OCI-LY3 (cell line): ENCODE measurements at regions not wholly inside any gene's neighbourhood (a gene's known extent, or its start where the extent isn't known, plus 50 kb on each side); places are given as distances from the start of the nearest gene placed in this dataset.

Experiments used
- H2AFZ ChIP-seq: fragments of 200-600, 300-600 bp; shearing (Covaris generic); 2 replicates; pipeline ENCODE4 v1.6.0; 2014; ENCODE audit warnings: antibody characterized with exemption, low read depth, low read length
- H3K27ac ChIP-seq: fragments of 200-600, 300-600 bp; sonication (generic); 2 replicates; pipeline ENCODE4 v1.5.1; 2014; ENCODE audit warnings: mild to moderate bottlenecking, low read length, moderate library complexity, mixed read lengths
- H3K27me3 ChIP-seq: fragments of 200-600, 300-600 bp; sonication (generic); 2 replicates; pipeline ENCODE4 v1.6.1; 2014; ENCODE audit warnings: low read depth, low read length, mixed read lengths
- H3K36me3 ChIP-seq: fragments of 200-600, 300-600 bp; sonication (generic); replicated peaks from 2 replicates; pipeline ENCODE3; 2014; ENCODE audit warnings: low read depth, low read length, mixed read lengths
- H3K4me1 ChIP-seq: fragments of 300-600, 200-600 bp; sonication (generic); 2 replicates; pipeline ENCODE4 v1.6.1; 2014; ENCODE audit warnings: low read length, mixed read lengths
- H3K4me2 ChIP-seq: fragments of 200-600, 300-600 bp; sonication (generic); 2 replicates; pipeline ENCODE4 v1.6.1; 2014; ENCODE audit warnings: low read length, mixed read lengths
- H3K4me3 ChIP-seq: fragments of 300-600, 200-600 bp; sonication (generic); 2 replicates; pipeline ENCODE4 v1.5.1; 2014; ENCODE audit warnings: antibody characterized with exemption, mild to moderate bottlenecking, low read length, moderate library complexity
- H3K79me2 ChIP-seq: fragments of 300-600, 200-600 bp; shearing (Covaris generic); 2 replicates; pipeline ENCODE4 v1.6.1; 2014; ENCODE audit warnings: mild to moderate bottlenecking, low read length, mixed read lengths
- H3K9ac ChIP-seq: fragments of 300-600, 200-600 bp; shearing (Covaris generic); 2 replicates; pipeline ENCODE4 v1.6.0; 2014; ENCODE audit warnings: mild to moderate bottlenecking, low read length, moderate library complexity
- H3K9me3 ChIP-seq: fragments of 200-600, 300-600 bp; shearing (Covaris generic); 2 replicates; pipeline ENCODE4 v1.6.1; 2014; ENCODE audit warnings: low read length, mixed read lengths; ENCODE audit not compliant: insufficient read depth
- H4K20me1 ChIP-seq: fragments of 200-600, 300-600 bp; sonication (generic); 2 replicates; pipeline ENCODE4 v1.6.1; 2016; ENCODE audit warnings: low read length, mixed read lengths; ENCODE audit not compliant: insufficient read depth
- CTCF ChIP-seq: fragments of 200-600, 300-600 bp; sonication (generic); IDR thresholded peaks from 2 replicates; pipeline ENCODE4 v1.5.1; 2014; ENCODE audit warnings: antibody characterized with exemption, low read length, low read depth
- EZH2phosphoT487 ChIP-seq: fragments of 200-600 bp; shearing (Covaris generic); IDR thresholded peaks from 2 replicates; pipeline ENCODE4 v1.6.1; 2018; ENCODE audit warnings: antibody characterized with exemption, mixed run types, low read depth

DNA sequence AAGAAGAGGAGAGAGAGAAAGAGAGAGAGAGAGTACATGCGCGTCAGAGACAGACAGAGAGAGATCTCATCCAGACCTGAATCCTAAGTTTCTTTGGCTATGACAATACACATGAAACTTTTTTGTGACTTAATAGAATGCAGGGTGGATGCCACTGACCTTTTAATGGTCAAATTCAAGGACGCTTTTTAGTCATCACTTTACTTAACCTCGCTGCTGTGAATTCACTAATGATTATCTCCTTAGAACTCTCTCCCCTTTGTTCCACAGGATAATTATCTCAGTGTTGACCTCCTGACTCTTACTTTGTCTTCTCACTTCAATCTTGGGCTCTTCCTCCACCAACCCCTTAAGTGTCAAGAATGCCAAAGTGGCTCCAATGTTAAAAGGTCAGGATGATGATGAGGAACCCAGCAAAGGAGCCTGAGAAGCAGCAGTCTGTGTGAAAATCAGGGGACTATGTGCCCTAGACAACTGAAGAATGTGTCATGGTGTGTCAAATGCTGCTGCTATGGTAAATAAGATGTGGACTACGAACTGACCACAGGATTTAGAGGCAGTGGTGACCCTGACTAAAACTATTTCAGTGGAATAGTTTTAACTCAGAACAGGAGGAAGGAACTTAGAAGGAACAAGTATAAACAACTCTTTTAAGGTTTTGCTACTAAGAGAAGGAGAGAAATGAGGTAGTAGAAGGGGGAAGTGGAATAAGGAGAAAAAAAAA, 382.1 kb downstream of the ZEB2 start:
- peaks cover 27% of the 10 kb centered on the region for H3K4me1 ChIP-seq
- 0 out of 2 replicates have a peak overlapping the region, but pooled peaks have one; percentile 26 for H2AFZ ChIP-seq
- peak overlapping the region; percentile 70 for H3K27ac ChIP-seq

GRCh38 chr2:144137272-144137671, 382.6 kb downstream of the ZEB2 start:
- no peak overlapping the region for H2AFZ ChIP-seq
- no peaks in the 10 kb centered on the region for H3K79me2 ChIP-seq
- no peak overlapping the region for H3K27ac ChIP-seq
- no peak overlapping the region for H3K4me3 ChIP-seq
- no peaks in the 10 kb centered on the region for H4K20me1 ChIP-seq
- TF ChIP-seq CTCF: no peak
- no peak for TF ChIP-seq EZH2phosphoT487
- H3K27me3 ChIP-seq: no peaks in the 10 kb centered on the region
- H3K36me3 ChIP-seq: peaks cover 3% of the 10 kb centered on the region
- H3K9me3 ChIP-seq: no peaks in the 10 kb centered on the region
- no peak overlapping the region for H3K4me2 ChIP-seq
- H3K9ac ChIP-seq: no peak overlapping the region
- H3K4me1 ChIP-seq: peaks cover 27% of the 10 kb centered on the region

More for the DNA sequence above, 382.1 kb downstream of the ZEB2 start:
- Histone ChIP-seq H4K20me1 (no peaks in the 10 kb centered on the region), H3K4me3 (no peak overlapping the region), H3K9me3 (no peaks in the 10 kb centered on the region), H3K79me2 (no peaks in the 10 kb centered on the region), H3K36me3 (peaks cover 3% of the 10 kb centered on the region), H3K27me3 (no peaks in the 10 kb centered on the region), H3K4me2 (peak overlapping the region; percentile 51), H3K9ac (peak overlapping the region; percentile 40; the same call in 1 of the 2 replicates)
- TF ChIP-seq EZH2phosphoT487: no peak
- no peak for TF ChIP-seq CTCF

DNA sequence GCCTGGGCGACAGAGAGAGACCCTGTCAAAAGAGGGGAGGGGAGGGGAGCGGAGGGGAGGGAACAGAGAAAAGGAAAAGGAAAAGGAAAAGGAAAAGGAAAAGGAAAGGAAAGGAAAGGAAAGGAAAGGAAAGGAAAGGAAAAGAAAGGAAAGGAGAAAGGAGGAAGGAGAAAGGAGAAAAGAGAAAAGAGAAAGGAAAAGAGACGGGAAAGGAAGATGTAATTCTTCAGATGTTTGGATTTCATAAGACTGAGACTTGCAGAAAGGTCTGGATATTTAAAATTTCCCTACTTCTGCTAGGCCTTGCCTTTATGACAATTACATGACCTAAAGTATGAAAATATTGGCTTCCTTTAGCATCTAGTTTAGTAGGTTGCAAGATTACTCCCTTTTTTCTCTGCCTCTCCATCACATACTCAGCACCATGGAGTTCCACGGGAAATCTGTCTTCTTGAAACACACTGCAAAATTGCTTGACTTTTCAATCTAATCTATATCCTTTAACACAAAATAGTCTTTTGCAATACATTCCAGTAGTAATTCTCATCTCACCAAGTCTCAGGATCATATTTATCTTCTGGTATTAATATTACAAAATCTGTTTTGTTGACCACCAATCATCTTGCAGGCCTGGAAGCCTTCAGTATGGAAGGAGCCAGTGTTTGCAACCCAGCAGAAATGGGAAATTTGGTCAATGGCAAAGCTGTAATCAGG, 383.5 kb downstream of the ZEB2 start:
- Histone ChIP-seq H3K9me3 (no peaks in the 10 kb centered on the region), H3K4me2 (no peak overlapping the region), H4K20me1 (no peaks in the 10 kb centered on the region), H3K27ac (no peak overlapping the region), H3K27me3 (no peaks in the 10 kb centered on the region), H3K4me1 (peaks cover 27% of the 10 kb centered on the region), H3K36me3 (no peaks in the 10 kb centered on the region), H2AFZ (no peak overlapping the region), H3K79me2 (no peaks in the 10 kb centered on the region), H3K9ac (no peak overlapping the region), H3K4me3 (no peak overlapping the region)
- TF ChIP-seq EZH2phosphoT487 (no peak), CTCF (no peak)

DNA sequence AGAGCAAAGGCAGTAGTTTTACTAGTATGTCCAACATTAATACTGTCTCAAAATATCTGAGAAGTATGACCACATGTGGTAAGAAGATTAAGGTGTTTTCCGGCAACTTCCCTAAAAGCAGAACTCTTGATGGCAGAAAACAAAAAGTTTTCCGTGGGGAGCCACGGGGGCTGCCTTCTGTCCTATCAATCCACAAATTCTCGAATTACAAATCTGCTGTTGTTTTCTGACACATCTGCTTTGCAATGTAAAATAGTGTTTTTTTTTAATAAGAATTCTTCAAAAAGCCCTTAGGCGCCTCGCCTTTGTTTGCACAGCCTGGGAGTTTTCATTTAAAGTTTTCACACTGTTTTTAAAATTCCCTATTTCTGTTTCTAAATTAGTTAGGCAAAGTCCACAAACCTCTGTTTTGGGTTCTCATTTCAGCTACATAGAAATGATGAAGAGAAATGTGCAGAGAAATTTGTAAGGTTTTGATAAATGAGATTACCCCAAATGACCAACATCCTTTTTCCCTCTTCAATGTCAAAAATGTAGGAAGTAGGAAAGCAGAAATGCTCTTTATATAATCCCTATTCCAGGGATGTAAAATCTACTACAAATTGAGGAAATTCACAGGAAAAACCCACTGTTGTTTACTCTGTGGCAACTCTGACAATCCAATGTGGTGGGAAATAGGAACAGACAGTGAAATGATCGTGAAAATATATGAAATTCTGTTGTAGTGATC, 385.8 kb downstream of the ZEB2 start:
- Histone ChIP-seq H3K4me3 (no peak overlapping the region), H3K9me3 (no peaks in the 10 kb centered on the region), H3K9ac (no peak overlapping the region), H3K79me2 (no peaks in the 10 kb centered on the region), H3K4me2 (peak overlapping the region; percentile 27), H3K27ac (no peak overlapping the region), H4K20me1 (no peaks in the 10 kb centered on the region), H3K36me3 (no peaks in the 10 kb centered on the region), H2AFZ (no peak overlapping the region), H3K27me3 (no peaks in the 10 kb centered on the region), H3K4me1 (peaks cover 34% of the 10 kb centered on the region)
- TF ChIP-seq EZH2phosphoT487 (no peak), CTCF (no peak)
